Peyer's patch (tissue), 4 donors: ENCODE measurements at regions not wholly inside any gene's neighbourhood (a gene's known extent, or its start where the extent isn't known, plus 50 kb on each side); places are given as distances from the start of the nearest gene placed in this dataset.

Experiments
- DNase-seq, 3 donors: peaks; one replicate each; pipeline ENCODE4 v3.0.0-alpha.2; 2017 to 2019
- H3K27ac ChIP-seq, 4 donors: fragments of 200-600 bp; sonication (generic); one replicate each; pipeline ENCODE4 v1.5.1; 2016 to 2019
- H3K27me3 ChIP-seq, 2 donors: fragments of 200-600 bp; sonication (generic); one replicate each; pipeline ENCODE4 v1.5.1; 2019
- H3K36me3 ChIP-seq, 3 donors: fragments of 200-600 bp; sonication (generic); one replicate each; pipeline ENCODE4 v1.5.1; 2016 to 2019
- H3K4me1 ChIP-seq, 4 donors: fragments of 200-600 bp; sonication (generic); one replicate each; pipeline ENCODE4 v1.5.1; 2016 to 2019
- H3K4me3 ChIP-seq, 4 donors: fragments of 200-600 bp; sonication (generic); 1 replicate in 3 of 4; 2 replicates in 1 of 4; pipeline ENCODE4 v1.5.1; 2016 to 2019; ENCODE audit warnings: mild to moderate bottlenecking in 1 of 4
- H3K9me3 ChIP-seq, 4 donors: fragments of 200-600 bp; sonication (generic); one replicate each; pipeline ENCODE4 v1.5.1; 2016 to 2019; ENCODE audit warnings: mild to moderate bottlenecking in 1 of 4
- CTCF ChIP-seq, 6 experiments: fragments of 450-650 bp in 4 of 6; fragments of 200-600 bp in 2 of 6; sonication (generic) in 1 of 6; IDR thresholded peaks; one replicate each; pipeline ENCODE4 v1.5.1; 2017 to 2019; ENCODE audit warnings: antibody characterized with exemption in 6 of 6, mild to moderate bottlenecking in 3 of 6, moderate library complexity in 1 of 6
- POLR2A ChIP-seq, 2 donors: fragments of 450-650 bp; IDR thresholded peaks; one replicate each; pipeline ENCODE4 v1.5.1; 2017; ENCODE audit warnings: antibody characterized with exemption in 2 of 2, mild to moderate bottlenecking in 2 of 2, moderate library complexity in 2 of 2

DNA sequence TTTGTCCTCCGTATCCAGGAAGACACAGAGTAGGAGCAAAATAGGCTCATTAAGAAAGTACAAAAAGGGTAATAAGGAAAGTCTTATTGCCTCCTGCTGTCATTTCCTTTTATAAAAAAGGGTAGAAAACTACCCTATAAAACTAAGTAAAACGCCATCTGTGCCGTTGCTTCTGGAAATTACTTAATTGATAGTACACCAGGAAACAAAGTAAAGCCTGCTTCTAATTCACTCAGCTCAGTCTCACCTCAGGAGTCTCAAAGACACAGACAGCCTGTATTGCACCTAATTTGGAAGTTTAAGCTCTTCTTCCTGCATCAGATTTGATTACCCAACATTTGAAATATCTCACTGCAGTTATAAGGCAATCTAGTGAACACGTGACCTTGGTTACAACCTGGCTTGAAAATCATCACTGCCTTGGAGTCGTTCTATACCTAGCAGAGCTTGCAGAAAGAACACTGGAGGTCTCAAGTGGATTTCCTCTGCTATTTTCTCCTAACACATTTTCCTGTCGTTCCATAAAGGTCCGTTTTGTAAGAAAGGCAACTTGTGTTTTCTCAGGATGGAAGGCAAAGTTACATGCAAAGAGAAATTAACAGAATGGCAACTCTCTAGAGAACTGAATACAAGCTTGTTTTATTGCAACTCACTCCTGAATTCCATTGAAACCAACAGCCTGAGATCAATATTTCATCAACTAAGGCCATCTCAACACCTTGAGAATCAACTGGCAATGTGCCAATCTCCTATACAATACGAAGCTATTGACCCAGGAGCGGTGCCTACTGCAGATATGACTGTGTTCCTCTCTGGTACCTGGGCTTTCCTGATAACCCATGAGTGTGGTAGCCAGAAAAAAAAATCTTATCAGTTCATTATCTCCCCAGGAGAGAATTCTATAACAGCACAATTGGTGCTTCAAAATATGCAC lies 203.3 kb upstream of the LMCD1 start:
- Histone ChIP-seq H3K4me3 (no peak overlapping the region), H3K36me3 (no peaks in the 10 kb centered on the region), H3K27me3 (no peaks in the 10 kb centered on the region), H3K9me3 (no peaks in the 10 kb centered on the region), H3K27ac (no peak overlapping the region), H3K4me1 (no peaks in the 10 kb centered on the region)
- DNase-seq: no peak
- TF ChIP-seq POLR2A (IDR thresholded peaks at IDR 0.05) (no peak), CTCF (IDR thresholded peaks at IDR 0.05) (no peak)

DNA sequence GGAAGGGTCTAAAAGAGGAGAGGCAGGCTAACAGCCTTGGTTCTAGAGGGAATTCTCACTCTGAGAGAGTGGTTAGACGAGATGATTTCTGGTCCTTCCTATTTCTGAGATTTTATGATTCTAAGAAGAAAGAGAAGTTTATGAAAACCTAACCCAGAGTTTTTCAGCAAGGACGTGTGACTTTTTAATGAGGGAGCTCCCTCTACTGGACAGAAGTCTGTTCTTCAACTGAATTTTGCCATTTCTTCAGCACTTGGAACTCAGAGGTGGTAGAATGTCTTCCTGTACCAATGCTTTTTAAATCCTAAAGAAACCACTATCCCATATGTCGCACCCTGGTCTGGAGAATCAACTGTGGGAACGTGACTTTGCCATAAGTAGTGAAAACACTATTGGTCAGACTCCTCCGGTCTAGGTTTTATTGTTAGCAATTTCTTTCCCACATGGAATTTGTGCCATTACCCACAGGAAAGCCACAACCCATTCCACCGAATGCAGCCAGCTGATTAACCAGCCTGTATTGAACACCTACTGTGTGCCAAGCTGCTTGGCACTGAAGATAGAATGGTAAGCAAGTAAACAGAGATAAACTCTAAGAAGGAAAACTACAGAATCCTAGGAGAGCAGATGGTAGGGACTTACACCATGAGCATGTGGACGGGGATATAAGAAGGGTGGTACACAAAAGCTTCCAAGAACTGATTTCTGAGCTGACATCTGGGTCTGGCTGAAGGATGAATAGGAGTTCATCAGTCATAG lies 199.5 kb upstream of the LMCD1 start:
- no peak for DNase-seq
- Histone ChIP-seq H3K4me3 (no peak overlapping the region), H3K27me3 (no peaks in the 10 kb centered on the region), H3K27ac (no peak overlapping the region), H3K9me3 (no peaks in the 10 kb centered on the region), H3K4me1 (no peaks in the 10 kb centered on the region), H3K36me3 (no peaks in the 10 kb centered on the region)
- TF ChIP-seq CTCF (IDR thresholded peaks at IDR 0.05) (peak in 5 of 6 experiments; percentile 26 to 51 (median 41)), POLR2A (IDR thresholded peaks at IDR 0.05) (no peak)

DNA sequence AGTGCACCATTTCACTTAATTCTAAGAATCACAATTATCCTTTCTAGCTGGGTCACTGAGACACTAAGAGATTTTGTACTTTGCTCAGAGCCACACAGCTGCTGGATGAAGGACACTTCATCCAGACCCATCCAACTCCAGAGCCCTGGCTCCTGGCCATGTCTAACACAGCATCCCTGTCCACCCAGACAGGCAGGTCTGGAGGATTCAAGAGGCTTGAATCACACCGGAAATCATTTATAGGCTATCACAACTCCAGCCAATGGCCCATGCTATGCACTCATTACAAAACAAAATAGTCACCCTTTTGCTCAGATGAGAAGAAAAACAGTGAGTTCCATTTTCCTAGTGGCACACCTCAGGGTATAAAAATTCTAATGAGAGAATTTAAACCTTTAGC lies 198.2 kb upstream of the LMCD1 start:
- Histone ChIP-seq H3K4me3 (no peak overlapping the region), H3K9me3 (no peaks in the 10 kb centered on the region), H3K27me3 (no peaks in the 10 kb centered on the region), H3K27ac (no peak overlapping the region), H3K4me1 (no peaks in the 10 kb centered on the region), H3K36me3 (no peaks in the 10 kb centered on the region)
- TF ChIP-seq CTCF (IDR thresholded peaks at IDR 0.05) (no peak), POLR2A (IDR thresholded peaks at IDR 0.05) (no peak)
- DNase-seq: no peak

- Histone ChIP-seq H3K4me1 (no peaks in the 10 kb centered on the region), H3K27me3 (no peaks in the 10 kb centered on the region), H3K27ac (no peak overlapping the region), H3K36me3 (no peaks in the 10 kb centered on the region), H3K4me3 (no peak overlapping the region), H3K9me3 (no peaks in the 10 kb centered on the region)
- no peak for DNase-seq
- TF ChIP-seq POLR2A (IDR thresholded peaks at IDR 0.05) (no peak), CTCF (IDR thresholded peaks at IDR 0.05) (no peak)
Measured at GRCh38 chr3:8305371-8305770, 196.3 kb upstream of the LMCD1 start.

DNA sequence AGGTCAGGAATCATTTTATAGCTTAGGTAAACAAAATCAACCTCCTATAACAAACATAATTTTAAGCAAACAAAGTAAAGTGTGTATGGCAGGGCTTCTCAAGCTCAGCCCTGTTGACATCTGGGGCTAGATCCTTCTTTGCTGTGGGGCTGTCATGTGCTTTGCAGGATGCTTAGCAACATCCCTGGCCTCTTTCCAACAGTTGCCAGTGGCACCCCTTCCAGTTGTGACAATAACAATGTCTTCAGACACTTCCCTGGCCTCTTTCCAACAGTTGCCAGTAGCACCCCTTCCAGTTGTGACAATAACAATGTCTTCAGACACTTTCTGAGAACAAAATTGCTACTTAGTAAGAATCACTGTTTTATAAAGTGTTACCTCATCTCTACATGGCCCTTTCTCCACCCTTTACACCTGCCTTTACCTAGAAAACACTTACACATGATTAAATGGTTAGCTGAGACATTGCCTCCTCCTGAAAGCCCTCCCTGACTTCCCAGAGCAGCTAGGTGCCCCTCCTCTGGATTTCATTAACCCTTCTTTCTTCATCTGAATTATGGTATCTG lies 194.0 kb upstream of the LMCD1 start:
- Histone ChIP-seq H3K36me3 (no peaks in the 10 kb centered on the region), H3K4me3 (no peak overlapping the region), H3K27me3 (no peaks in the 10 kb centered on the region), H3K4me1 (no peaks in the 10 kb centered on the region), H3K27ac (no peak overlapping the region), H3K9me3 (no peaks in the 10 kb centered on the region)
- no peak for DNase-seq
- no peak for TF ChIP-seq CTCF (IDR thresholded peaks at IDR 0.05)
- TF ChIP-seq POLR2A (IDR thresholded peaks at IDR 0.05): no peak
